Osteocyte (in vitro differentiated cells): ENCODE measurements at regions not wholly inside any gene's neighbourhood (a gene's known extent, or its start where the extent isn't known, plus 50 kb on each side); places are given as distances from the start of the nearest gene placed in this dataset.

ENCODE experiments used
- DNase-seq: peaks from one replicate; pipeline ENCODE4 v3.0.0; 2021; ENCODE audit warnings: mixed read lengths; ENCODE audit not compliant: unreplicated experiment; ENCODE audit errors: extremely low spot score
- H3K27ac Mint-ChIP-seq: one replicate; pipeline ENCODE4 v1.8.0; 2021; ENCODE audit warnings: mild to moderate bottlenecking, mixed read lengths; ENCODE audit not compliant: unreplicated experiment
- H3K27me3 Mint-ChIP-seq: one replicate; pipeline ENCODE4 v1.8.0; 2021; ENCODE audit warnings: mixed read lengths; ENCODE audit not compliant: unreplicated experiment
- H3K36me3 Mint-ChIP-seq: one replicate; pipeline ENCODE4 v1.8.0; 2021; ENCODE audit warnings: mixed read lengths; ENCODE audit not compliant: unreplicated experiment
- H3K4me1 Mint-ChIP-seq: one replicate; pipeline ENCODE4 v1.8.0; 2021; ENCODE audit warnings: mixed read lengths; ENCODE audit not compliant: unreplicated experiment
- H3K4me3 Mint-ChIP-seq: one replicate; pipeline ENCODE4 v1.8.0; 2021; ENCODE audit warnings: mild to moderate bottlenecking, moderate library complexity, mixed read lengths; ENCODE audit not compliant: unreplicated experiment
- H3K9me3 Mint-ChIP-seq: one replicate; pipeline ENCODE4 v1.8.0; 2021; ENCODE audit warnings: mixed read lengths; ENCODE audit not compliant: unreplicated experiment
- TF ChIP-seq, protein P1 (sequence below): fragments of 200-600 bp; sonication (generic); IDR thresholded peaks from 2 replicates; pipeline ENCODE4 v1.5.0; 2021; ENCODE audit warnings: antibody characterized with exemption, mild to moderate bottlenecking, moderate library complexity

DNA sequence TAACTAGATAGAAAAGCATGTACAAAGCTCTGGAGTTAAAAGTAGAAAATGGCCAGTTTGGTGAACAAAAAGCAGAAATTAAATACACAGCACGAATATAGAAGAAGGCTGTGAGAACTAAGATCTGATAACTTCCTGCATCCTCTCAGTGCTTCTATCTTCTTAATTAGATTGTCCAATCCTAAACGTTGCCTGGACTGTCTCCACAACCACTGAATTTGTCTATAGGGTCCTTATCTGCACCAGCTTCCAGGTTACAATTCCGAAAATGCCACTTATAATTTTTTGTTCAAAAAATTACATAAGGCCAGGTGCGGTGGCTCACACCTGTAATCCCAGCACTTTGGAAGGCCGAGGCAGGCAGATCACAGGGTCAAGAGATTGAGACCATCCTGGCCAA, 626.3 kb downstream of the TBL1XR1 start:
- Mint-ChIP-seq H3K27ac (no peak overlapping the region), H3K36me3 (no peaks in the 10 kb centered on the region), H3K27me3 (peaks cover 3% of the 10 kb centered on the region), H3K9me3 (no peaks in the 10 kb centered on the region), H3K4me1 (no peaks in the 10 kb centered on the region), H3K4me3 (no peak overlapping the region)
- TF ChIP-seq, protein P1, sequence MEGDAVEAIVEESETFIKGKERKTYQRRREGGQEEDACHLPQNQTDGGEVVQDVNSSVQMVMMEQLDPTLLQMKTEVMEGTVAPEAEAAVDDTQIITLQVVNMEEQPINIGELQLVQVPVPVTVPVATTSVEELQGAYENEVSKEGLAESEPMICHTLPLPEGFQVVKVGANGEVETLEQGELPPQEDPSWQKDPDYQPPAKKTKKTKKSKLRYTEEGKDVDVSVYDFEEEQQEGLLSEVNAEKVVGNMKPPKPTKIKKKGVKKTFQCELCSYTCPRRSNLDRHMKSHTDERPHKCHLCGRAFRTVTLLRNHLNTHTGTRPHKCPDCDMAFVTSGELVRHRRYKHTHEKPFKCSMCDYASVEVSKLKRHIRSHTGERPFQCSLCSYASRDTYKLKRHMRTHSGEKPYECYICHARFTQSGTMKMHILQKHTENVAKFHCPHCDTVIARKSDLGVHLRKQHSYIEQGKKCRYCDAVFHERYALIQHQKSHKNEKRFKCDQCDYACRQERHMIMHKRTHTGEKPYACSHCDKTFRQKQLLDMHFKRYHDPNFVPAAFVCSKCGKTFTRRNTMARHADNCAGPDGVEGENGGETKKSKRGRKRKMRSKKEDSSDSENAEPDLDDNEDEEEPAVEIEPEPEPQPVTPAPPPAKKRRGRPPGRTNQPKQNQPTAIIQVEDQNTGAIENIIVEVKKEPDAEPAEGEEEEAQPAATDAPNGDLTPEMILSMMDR = no peak
- DNase-seq = no peak

DNA sequence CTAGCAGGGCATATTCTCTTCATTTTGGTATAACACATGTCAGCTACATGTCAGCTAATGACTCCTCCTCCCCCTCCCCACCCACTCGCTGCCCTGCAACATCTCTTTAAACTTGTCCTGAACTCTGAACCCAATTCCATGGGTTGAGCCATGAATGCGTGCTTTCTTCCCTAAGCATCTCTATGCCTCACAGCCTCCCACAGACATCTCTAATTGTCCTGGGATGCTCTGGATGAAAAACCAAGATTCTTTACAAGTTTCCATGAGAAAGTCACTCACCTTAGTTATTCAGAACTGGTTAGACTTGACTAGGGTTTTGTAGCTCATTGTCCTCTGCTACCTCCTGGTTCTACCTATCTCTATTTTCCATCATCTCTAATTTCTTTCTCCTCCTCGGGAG, 629.1 kb downstream of the TBL1XR1 start:
- no peak overlapping the region for H3K27ac Mint-ChIP-seq
- no peaks in the 10 kb centered on the region for H3K9me3 Mint-ChIP-seq
- H3K27me3 Mint-ChIP-seq = peaks cover 4% of the 10 kb centered on the region
- no peak for DNase-seq
- H3K4me1 Mint-ChIP-seq = no peaks in the 10 kb centered on the region
- no peaks in the 10 kb centered on the region for H3K36me3 Mint-ChIP-seq
- no peak overlapping the region for H3K4me3 Mint-ChIP-seq
- TF ChIP-seq, protein P1 = no peak

DNA sequence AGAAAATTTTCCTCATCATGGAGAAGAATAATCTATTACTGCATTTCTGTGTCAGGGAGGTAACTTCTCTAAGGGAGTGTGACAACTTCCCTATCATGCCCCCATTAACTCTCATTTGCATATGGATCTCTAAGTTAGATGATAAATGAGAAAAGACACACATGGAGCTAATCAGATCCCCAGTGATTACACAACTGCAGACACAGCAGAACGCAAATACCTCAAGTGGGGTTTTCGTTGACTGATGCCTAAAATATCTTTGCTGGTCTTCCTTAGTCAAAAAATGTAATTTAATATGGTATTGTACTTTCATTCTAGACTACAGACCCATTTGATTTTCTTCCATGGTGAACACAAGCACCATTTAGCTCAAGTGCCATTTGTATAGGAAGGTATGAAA, 630.5 kb downstream of the TBL1XR1 start:
- Mint-ChIP-seq H3K36me3 (no peaks in the 10 kb centered on the region), H3K4me1 (no peaks in the 10 kb centered on the region), H3K9me3 (no peaks in the 10 kb centered on the region), H3K4me3 (no peak overlapping the region), H3K27ac (no peak overlapping the region), H3K27me3 (peaks cover 4% of the 10 kb centered on the region)
- TF ChIP-seq, protein P1 = no peak
- DNase-seq = no peak

DNA sequence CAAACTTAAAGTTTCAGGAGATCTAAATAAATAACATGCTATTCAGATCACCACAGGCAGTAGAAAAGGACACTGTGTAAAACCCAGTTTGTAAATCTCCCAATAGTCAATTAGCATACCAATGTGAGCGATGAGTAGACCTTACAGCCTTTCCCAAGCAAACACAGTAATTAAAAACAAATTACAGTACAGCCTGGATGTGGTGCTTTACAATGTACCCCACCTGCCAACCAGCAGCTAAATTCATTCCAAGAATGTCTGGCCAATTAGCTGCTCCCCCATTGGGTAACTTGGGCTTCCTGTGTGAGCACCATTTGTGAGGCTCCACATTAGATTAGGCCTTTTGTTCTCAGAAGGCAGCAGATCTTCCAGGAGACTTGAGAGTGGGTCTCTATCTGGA, 635.0 kb downstream of the TBL1XR1 start:
- Mint-ChIP-seq H3K9me3 (no peaks in the 10 kb centered on the region), H3K4me1 (no peaks in the 10 kb centered on the region), H3K27me3 (peaks cover 10% of the 10 kb centered on the region), H3K36me3 (no peaks in the 10 kb centered on the region), H3K4me3 (no peak overlapping the region), H3K27ac (no peak overlapping the region)
- no peak for DNase-seq
- TF ChIP-seq, protein P1 = no peak

DNA sequence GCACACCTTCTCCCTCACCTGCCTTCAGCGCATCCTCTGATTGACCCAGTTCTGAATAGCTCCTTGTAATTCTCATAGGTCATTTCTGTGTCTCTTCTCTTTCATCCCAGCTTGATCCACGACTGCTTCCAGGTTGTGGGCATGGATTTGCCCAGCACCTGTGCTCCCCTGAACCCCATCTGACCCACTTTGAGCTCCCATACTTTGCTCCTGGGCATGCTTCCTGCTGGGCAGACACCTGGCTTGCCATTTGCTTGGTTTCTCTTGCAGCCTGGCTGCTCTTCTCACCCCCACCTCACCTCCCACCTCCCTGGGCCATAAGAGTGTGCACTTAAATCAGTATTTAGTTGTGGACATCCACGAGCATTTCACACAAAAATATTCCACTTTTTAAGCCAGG, 635.5 kb downstream of the TBL1XR1 start:
- peaks cover 10% of the 10 kb centered on the region for H3K27me3 Mint-ChIP-seq
- H3K9me3 Mint-ChIP-seq = no peaks in the 10 kb centered on the region
- H3K27ac Mint-ChIP-seq = no peak overlapping the region
- DNase-seq = no peak
- no peak overlapping the region for H3K4me3 Mint-ChIP-seq
- H3K4me1 Mint-ChIP-seq = no peaks in the 10 kb centered on the region
- TF ChIP-seq, protein P1 = no peak
- no peaks in the 10 kb centered on the region for H3K36me3 Mint-ChIP-seq
